ENCODE measurements at regions not wholly inside any gene's neighbourhood (a gene's known extent, or its start where the extent isn't known, plus 50 kb on each side); places are given as distances from the start of the nearest gene placed in this dataset.

DNA sequence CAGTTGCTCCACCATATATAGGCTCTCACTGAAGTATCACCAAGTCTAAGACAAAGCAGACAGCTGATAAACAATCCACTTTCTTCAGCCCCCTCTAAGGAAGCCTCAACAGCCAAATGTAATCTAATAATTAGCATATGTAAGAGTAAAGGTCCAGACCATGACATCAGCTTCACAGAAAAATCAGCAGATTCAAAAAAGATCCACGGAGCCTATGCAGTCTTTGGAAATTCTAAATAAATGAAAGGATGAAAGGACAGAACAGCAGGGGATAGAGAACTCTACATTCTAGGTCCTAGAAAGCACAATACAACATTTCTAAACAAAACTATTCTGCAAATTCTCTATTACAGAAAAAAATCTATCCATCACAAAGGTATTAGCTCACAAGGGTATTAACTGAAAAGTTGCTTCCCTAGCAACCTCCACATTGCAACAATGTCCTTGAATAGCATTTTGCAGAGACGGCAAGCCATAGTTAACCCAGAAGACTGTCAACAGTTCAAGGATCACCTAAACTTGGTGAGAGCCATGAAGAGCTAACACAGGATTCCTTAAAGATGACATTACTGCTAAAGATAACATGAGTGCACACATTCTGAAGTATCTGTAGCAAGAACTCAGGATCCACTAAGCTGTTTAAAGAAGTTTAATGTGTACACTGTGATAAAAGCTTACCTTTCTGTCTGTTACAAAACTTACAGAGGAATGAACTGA, 74.3 kb downstream of the SIPA1L2 start:
- DNase-seq, result no peak

GRCh38 chr1:232554409-232554808, 75.5 kb downstream of the SIPA1L2 start:
- DNase-seq, result no peak

DNA sequence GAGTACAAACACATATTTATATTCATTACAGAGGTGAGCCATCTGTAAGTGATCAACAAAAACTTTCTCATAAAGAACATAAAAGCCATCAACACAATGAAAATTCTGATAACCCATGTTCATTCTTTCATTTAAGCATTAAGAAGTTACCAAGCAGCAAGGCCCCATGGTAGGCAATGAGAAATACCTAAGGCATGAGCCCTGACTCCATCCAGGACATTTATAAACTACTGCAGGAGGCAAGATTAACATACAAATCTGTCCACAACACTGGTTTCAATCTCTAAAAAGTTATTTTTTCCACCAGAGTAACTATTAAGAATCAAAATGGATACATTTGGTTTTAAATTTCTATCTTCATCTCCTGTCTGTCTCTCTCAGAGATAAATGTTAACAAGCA, 76.1 kb downstream of the SIPA1L2 start:
- no peak for DNase-seq

- no peak for DNase-seq
Observed at GRCh38 chr1:232553050-232553754, 76.7 kb downstream of the SIPA1L2 start.

GRCh38 chr1:232551386-232551785, 78.5 kb downstream of the SIPA1L2 start:
- DNase-seq, result no peak

- DNase-seq, result no peak
Observed at GRCh38 chr1:232550007-232550406, 79.9 kb downstream of the SIPA1L2 start.

DNA sequence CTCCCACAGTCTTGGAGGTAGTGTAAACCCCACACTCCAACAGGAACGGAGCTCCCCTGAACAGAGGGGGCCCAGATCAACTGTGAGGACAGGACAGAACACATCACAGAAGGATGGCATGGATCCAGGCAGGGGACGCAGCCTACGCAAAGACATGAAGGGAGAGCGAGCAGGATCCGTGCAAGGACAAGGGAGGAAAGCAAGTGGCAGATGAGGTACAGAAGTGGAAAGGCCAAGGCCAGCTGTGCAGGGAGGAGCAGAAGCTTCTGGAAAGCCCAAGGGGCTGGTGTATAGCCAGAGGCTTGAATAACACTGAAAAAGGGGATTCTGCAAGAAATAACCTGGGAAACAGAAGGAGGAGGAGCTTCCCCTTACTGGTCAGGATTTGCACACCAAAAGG, 81.2 kb downstream of the SIPA1L2 start:
- DNase-seq, result no peak

DNA sequence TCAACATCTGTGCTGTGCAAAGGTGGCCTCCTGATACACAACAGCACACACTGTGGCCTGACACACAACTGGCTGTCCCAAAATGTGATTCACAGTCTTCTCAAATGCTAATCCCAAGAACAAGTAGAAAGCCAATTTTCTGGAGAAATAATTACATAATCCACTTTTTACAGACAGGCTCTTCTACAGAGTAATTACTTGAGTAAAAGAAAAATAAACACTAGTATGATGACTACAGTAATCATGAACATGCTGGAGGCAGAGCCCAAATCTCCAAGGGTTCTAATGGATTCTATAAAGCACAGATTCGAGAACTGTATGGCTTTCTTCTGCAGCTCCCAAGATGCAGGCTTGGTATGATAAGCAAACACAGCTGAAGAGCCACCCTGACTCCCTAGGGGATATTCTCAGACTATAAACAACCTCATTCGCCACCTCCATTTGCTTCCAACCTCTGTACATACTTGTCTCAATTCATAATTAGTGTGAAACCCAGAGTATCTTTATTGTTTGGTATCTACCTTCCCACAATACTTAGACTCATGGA, 81.9 kb downstream of the SIPA1L2 start:
- DNase-seq, result no peak

- DNase-seq, result no peak
Observed at GRCh38 chr1:232542633-232543593, 87.0 kb downstream of the SIPA1L2 start.

GRCh38 chr1:232538943-232539302, 91.0 kb downstream of the SIPA1L2 start:
- DNase-seq, result no peak

DNA sequence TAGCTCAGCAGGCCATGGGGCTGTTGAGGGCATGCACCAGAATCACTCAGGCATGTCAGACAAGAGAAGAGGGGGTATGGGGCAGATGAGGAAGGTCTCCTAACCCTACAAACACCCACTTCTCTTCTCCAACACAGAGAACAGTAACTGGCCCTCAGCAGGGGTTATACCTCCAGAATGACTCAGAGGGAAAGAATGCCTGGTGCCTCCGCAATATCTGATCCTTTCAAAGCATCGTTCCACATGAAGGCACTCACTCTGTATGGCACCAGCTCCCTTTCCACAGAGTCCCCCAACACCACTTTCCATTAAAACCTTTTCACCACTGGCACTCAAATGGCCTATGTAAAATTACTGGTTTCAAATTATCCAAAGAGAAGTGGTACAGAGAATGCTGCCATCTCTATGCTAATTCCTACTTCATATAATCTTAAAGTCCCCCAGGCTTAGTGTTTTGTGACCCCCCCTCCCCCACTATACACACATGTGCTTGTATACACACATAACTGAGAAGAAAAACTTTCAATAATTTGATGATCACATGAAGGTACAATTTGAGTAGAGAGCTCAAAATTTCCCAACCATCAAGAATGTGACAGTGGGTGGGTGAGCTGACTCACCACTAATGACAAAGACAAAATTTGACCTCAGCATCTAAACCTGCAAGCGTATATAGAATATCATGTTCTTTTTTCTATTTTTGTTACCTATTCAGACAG, 91.5 kb downstream of the SIPA1L2 start:
- no peak for DNase-seq

DNA sequence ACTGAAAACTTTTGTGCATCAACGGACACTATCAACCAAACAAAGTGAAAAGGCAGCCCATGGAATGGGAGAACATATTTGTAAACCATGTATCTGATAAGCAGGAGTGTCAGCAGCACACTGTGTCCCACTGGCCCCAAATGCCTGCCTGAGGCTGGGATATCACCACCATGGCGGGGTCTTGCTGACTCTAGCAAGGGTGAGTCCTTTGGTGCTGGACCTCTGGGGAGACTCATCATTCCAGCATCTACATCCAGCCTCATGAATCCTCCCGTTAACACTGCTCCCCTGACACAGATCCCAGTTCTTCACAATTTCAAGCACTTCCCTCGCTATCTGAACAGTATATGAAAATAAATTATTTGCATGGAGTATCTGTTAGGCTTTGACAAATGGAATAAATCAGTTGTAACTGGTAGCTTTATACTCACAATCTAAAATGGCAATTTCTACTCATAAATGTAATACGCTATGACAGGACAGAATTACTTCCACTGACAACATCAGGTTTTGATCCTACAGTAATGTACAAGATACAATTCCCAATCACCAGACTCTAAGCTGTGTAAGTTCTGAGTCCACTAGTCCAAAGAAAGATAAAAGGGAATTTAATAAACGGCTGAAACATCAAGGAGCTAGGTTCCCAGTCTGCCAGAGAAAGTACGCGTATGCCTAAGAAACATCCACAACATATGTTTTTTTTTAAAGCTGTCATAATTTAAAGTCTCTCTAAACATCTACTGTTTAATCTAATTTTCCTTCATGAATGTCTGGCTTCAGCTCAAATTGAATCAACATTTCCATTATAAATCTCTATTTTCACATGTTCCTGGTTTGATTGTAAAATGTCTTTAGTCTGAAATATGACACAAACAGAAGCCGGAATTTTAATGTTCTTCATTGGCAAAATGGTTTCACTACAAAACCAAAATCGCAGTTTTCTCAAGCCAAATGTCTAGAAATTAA, 95.1 kb downstream of the SIPA1L2 start:
- DNase-seq, result no peak

DNA sequence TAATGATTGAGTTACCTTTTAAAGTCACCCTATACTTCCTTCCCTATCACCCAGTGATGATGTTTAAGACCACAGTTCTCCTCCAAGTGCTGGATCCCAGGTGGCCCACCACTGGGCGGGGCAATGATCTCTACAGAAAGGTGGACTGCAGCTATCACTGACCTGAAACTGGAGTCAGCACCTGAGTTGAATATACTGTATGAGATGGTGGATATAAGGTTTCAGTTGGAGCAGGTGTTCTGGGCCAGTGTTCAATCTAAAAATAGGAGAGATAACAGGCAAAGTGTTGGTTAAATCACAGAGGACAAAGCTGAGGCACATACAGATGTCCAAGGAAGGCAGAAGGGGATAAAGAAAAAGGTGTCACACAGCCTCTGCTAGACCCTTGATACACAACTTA, 96.6 kb downstream of the SIPA1L2 start:
- no peak for DNase-seq

GRCh38 chr1:232532901-232533300, 97.0 kb downstream of the SIPA1L2 start:
- no peak for DNase-seq

GRCh38 chr1:232531291-232531690, 98.6 kb downstream of the SIPA1L2 start:
- DNase-seq, result no peak

- DNase-seq, result no peak
Observed at GRCh38 chr1:232529747-232530146, 100.2 kb downstream of the SIPA1L2 start.

DNA sequence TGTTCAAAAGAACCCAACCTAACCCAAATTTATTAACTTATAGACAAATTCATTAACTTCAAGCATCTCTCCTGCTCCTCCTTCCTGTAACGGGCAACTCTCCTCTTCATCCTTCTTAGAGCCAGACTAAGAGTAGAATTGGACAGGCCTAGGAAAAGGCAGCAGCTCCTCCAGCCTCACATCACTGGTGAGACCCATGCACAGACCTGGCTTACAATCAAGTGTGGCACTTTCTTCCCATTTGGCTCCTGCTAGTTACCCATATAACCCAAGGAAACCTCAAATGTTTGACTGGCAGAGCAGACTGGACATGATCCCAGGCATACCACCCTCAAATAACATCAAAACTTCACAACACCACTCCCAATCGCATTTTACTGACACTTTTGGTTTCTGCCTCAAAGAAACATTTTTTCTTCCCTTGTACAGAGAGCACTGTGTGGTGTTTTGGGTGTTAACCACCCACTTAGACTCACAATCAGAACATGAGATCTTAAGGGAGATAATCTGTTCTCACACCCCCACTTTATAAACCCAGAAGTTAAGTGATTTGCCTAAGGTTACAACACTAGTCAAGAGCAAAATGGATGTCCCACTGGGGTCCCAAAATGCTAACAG, 101.4 kb downstream of the SIPA1L2 start:
- DNase-seq, result no peak

GRCh38 chr1:232524056-232524455, 105.9 kb downstream of the SIPA1L2 start:
- DNase-seq, result no peak

DNA sequence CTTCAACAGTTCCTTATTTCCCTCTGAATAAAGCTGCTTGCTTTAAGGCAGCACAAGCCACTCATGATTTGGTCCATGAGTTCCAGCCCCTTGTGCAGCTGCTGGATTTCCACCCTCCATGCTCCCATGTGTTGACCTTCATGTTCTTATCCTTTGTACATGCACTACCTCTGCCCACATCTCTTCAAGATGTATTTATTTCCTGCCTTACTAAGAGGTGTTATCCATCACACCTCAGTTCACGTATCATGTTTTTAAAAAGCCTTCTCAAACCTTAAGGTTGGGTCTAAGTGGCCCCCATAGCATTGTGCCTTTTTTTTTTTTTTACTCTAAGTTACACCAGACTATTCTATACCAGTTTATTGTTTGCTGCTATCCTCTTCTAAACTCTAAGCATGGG, 107.7 kb downstream of the SIPA1L2 start:
- DNase-seq, result no peak

- DNase-seq, result no peak
Observed at GRCh38 chr1:232521660-232522059, 108.3 kb downstream of the SIPA1L2 start.

GRCh38 chr1:232519186-232519585, 110.7 kb downstream of the SIPA1L2 start:
- DNase-seq, result no peak
